ENCODE measurements at regions not wholly inside any gene's neighbourhood (a gene's known extent, or its start where the extent isn't known, plus 50 kb on each side); places are given as distances from the start of the nearest gene placed in this dataset.

- Histone ChIP-seq H3K4me3 (ENCODE audit: insufficient read length, low read depth) (no peak overlapping the region), H3K36me3 (ENCODE audit: insufficient read depth, insufficient read length, low read length) (no peaks in the 10 kb centered on the region), H3K27me3 (ENCODE audit: insufficient read depth, insufficient read length) (no peaks in the 10 kb centered on the region), H3K4me1 (ENCODE audit: insufficient read depth, insufficient read length) (peaks cover 43% of the 10 kb centered on the region), H3K9me3 (ENCODE audit: insufficient read depth, low read length) (peaks cover 33% of the 10 kb centered on the region), H3K9ac (ENCODE audit: insufficient read length, low read depth) (peak overlapping the region; percentile 50)
- TF ChIP-seq YY1 (IDR thresholded peaks at IDR 0.05; ENCODE audit: insufficient read depth, insufficient read length) (no peak), SUZ12 (IDR thresholded peaks at IDR 0.05; ENCODE audit: extremely low read depth, insufficient read depth, insufficient read length) (no peak), ZNF274 (IDR thresholded peaks at IDR 0.05; ENCODE audit: low read depth, low read length) (no peak)
- DNase-seq (ENCODE audit: low read depth, low spot score) = no peak
Observed at GRCh38 chr1:29498126-29499103, 262.1 kb downstream of the PTPRU start.

GRCh38 chr1:29497395-29498125, 261.2 kb downstream of the PTPRU start:
- peaks cover 34% of the 10 kb centered on the region for H3K9me3 ChIP-seq (ENCODE audit: insufficient read depth, low read length)

GRCh38 chr1:29496701-29497100, 260.4 kb downstream of the PTPRU start:
- TF ChIP-seq YY1 (IDR thresholded peaks at IDR 0.05; ENCODE audit: insufficient read depth, insufficient read length) (no peak), ZNF274 (IDR thresholded peaks at IDR 0.05; ENCODE audit: low read depth, low read length) (no peak), SUZ12 (IDR thresholded peaks at IDR 0.05; ENCODE audit: extremely low read depth, insufficient read depth, insufficient read length) (no peak)
- H3K4me1 ChIP-seq (ENCODE audit: insufficient read depth, insufficient read length) = peaks cover 33% of the 10 kb centered on the region
- H3K9me3 ChIP-seq (ENCODE audit: insufficient read depth, low read length) = peaks cover 34% of the 10 kb centered on the region
- no peak for DNase-seq (ENCODE audit: low read depth, low spot score)
- H3K27me3 ChIP-seq (ENCODE audit: insufficient read depth, insufficient read length) = no peaks in the 10 kb centered on the region
- no peaks in the 10 kb centered on the region for H3K36me3 ChIP-seq (ENCODE audit: insufficient read depth, insufficient read length, low read length)
- H3K4me3 ChIP-seq (ENCODE audit: insufficient read length, low read depth) = no peak overlapping the region
- H3K9ac ChIP-seq (ENCODE audit: insufficient read length, low read depth) = no peak overlapping the region

More at GRCh38 chr1:29497395-29498125, 261.2 kb downstream of the PTPRU start:
- Histone ChIP-seq H3K4me3 (ENCODE audit: insufficient read length, low read depth) (no peak overlapping the region), H3K9ac (ENCODE audit: insufficient read length, low read depth) (peak overlapping the region; percentile 23), H3K4me1 (ENCODE audit: insufficient read depth, insufficient read length) (peaks cover 37% of the 10 kb centered on the region), H3K36me3 (ENCODE audit: insufficient read depth, insufficient read length, low read length) (no peaks in the 10 kb centered on the region), H3K27me3 (ENCODE audit: insufficient read depth, insufficient read length) (no peaks in the 10 kb centered on the region)
- TF ChIP-seq YY1 (IDR thresholded peaks at IDR 0.05; ENCODE audit: insufficient read depth, insufficient read length) (no peak), SUZ12 (IDR thresholded peaks at IDR 0.05; ENCODE audit: extremely low read depth, insufficient read depth, insufficient read length) (no peak), ZNF274 (IDR thresholded peaks at IDR 0.05; ENCODE audit: low read depth, low read length) (no peak)
- no peak for DNase-seq (ENCODE audit: low read depth, low spot score)

GRCh38 chr1:29490204-29490934, 254.0 kb downstream of the PTPRU start:
- Histone ChIP-seq H3K4me1 (ENCODE audit: insufficient read depth, insufficient read length) (no peaks in the 10 kb centered on the region), H3K27me3 (ENCODE audit: insufficient read depth, insufficient read length) (no peaks in the 10 kb centered on the region), H3K36me3 (ENCODE audit: insufficient read depth, insufficient read length, low read length) (no peaks in the 10 kb centered on the region), H3K9me3 (ENCODE audit: insufficient read depth, low read length) (peaks cover 21% of the 10 kb centered on the region), H3K4me3 (ENCODE audit: insufficient read length, low read depth) (no peak overlapping the region), H3K9ac (ENCODE audit: insufficient read length, low read depth) (no peak overlapping the region)
- no peak for TF ChIP-seq SUZ12 (IDR thresholded peaks at IDR 0.05; ENCODE audit: extremely low read depth, insufficient read depth, insufficient read length)
- no peak for TF ChIP-seq YY1 (IDR thresholded peaks at IDR 0.05; ENCODE audit: insufficient read depth, insufficient read length)
- TF ChIP-seq ZNF274 (IDR thresholded peaks at IDR 0.05; ENCODE audit: low read depth, low read length) = no peak
- no peak for DNase-seq (ENCODE audit: low read depth, low spot score)

- Histone ChIP-seq H3K4me1 (ENCODE audit: insufficient read depth, insufficient read length) (no peaks in the 10 kb centered on the region), H3K36me3 (ENCODE audit: insufficient read depth, insufficient read length, low read length) (no peaks in the 10 kb centered on the region), H3K4me3 (ENCODE audit: insufficient read length, low read depth) (no peak overlapping the region), H3K9me3 (ENCODE audit: insufficient read depth, low read length) (peaks cover 12% of the 10 kb centered on the region), H3K9ac (ENCODE audit: insufficient read length, low read depth) (no peak overlapping the region), H3K27me3 (ENCODE audit: insufficient read depth, insufficient read length) (no peaks in the 10 kb centered on the region)
- TF ChIP-seq ZNF274 (IDR thresholded peaks at IDR 0.05; ENCODE audit: low read depth, low read length) (no peak), SUZ12 (IDR thresholded peaks at IDR 0.05; ENCODE audit: extremely low read depth, insufficient read depth, insufficient read length) (no peak), YY1 (IDR thresholded peaks at IDR 0.05; ENCODE audit: insufficient read depth, insufficient read length) (no peak)
- no peak for DNase-seq (ENCODE audit: low read depth, low spot score)
Observed at GRCh38 chr1:29489471-29489870, 253.1 kb downstream of the PTPRU start.

- DNase-seq (ENCODE audit: low read depth, low spot score) = no peak
- Histone ChIP-seq H3K27me3 (ENCODE audit: insufficient read depth, insufficient read length) (no peaks in the 10 kb centered on the region), H3K4me1 (ENCODE audit: insufficient read depth, insufficient read length) (no peaks in the 10 kb centered on the region), H3K4me3 (ENCODE audit: insufficient read length, low read depth) (no peak overlapping the region), H3K9ac (ENCODE audit: insufficient read length, low read depth) (no peak overlapping the region), H3K9me3 (ENCODE audit: insufficient read depth, low read length) (peaks cover 5% of the 10 kb centered on the region; the same call in 1 of the 2 replicates), H3K36me3 (ENCODE audit: insufficient read depth, insufficient read length, low read length) (no peaks in the 10 kb centered on the region)
- TF ChIP-seq SUZ12 (IDR thresholded peaks at IDR 0.05; ENCODE audit: extremely low read depth, insufficient read depth, insufficient read length) = no peak
- TF ChIP-seq ZNF274 (IDR thresholded peaks at IDR 0.05; ENCODE audit: low read depth, low read length) = no peak
- TF ChIP-seq YY1 (IDR thresholded peaks at IDR 0.05; ENCODE audit: insufficient read depth, insufficient read length) = no peak
Observed at GRCh38 chr1:29488794-29489311, 252.5 kb downstream of the PTPRU start.

Data from NT2/D1 (cell line).